IPS-18c (cell line): ENCODE measurements at regions not wholly inside any gene's neighbourhood (a gene's known extent, or its start where the extent isn't known, plus 50 kb on each side); places are given as distances from the start of the nearest gene placed in this dataset.

Experiments used
- H3K4me3 ChIP-seq: 2 replicates; pipeline ENCODE4 v1.7.0; 2013; ENCODE audit warnings: low read depth, mild to moderate bottlenecking, low read length, moderate library complexity; ENCODE audit not compliant: insufficient read depth
- H3K9me3 ChIP-seq: one replicate; pipeline ENCODE4 v1.6.1; 2013; ENCODE audit warnings: mild to moderate bottlenecking, low read length, moderate library complexity; ENCODE audit not compliant: control insufficient read depth, insufficient read depth

DNA sequence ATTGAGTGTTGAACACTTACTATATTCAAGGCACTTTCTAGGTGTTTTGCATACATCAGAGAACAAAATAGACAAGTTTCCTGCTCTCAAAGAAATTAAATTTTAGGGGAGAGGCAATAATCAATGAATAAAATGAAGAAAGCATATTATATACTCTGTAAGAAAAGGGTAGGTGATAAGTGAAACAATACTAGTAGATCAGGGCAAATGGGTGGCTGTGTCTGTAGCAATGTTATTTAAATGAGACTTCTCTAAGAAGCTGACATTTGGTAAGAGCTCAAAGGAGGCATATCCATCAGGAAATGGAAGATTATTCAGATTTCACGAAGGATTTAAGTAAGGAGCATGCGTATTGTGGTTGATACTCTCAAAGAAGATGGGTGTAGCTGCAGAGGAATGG lies 1291.6 kb downstream of the NSUN3 start:
- Histone ChIP-seq H3K9me3 (no peaks in the 10 kb centered on the region), H3K4me3 (no peak overlapping the region)

GRCh38 chr3:95356764-95357501 lies 1294.1 kb downstream of the NSUN3 start:
- no peak overlapping the region for H3K4me3 ChIP-seq

GRCh38 chr3:95387242-95388021 lies 1324.6 kb downstream of the NSUN3 start:
- Histone ChIP-seq H3K9me3 (no peaks in the 10 kb centered on the region), H3K4me3 (no peak overlapping the region)

More at GRCh38 chr3:95356764-95357501, 1294.1 kb downstream of the NSUN3 start:
- H3K9me3 ChIP-seq: no peaks in the 10 kb centered on the region

DNA sequence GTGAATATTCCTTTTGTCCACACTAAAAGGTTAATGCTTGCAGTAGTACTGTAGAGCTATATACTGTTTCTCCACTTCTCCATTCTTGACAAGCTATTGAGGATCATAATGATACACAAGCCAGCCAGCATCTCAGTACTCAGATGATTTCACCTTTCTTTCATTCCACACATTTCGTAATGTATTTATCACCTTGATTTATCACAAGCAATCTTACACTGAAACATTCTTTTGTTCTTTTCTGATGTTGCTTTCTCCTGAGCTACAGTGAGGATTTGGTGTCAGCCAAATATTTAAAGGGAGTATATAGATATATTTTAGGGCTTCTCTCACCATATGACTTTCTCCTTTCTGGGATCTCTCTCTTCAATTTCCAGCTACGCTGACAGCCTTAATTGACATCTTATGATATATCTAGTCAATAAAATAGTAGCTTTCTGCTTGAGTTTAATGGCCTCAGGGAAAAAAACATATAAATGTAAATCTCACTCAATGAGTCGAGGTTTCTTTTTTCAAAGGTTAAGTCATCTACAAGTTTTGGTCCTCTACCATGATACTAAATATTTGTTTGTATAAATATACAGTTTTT lies 1327.0 kb downstream of the NSUN3 start:
- no peak overlapping the region for H3K4me3 ChIP-seq
- no peaks in the 10 kb centered on the region for H3K9me3 ChIP-seq

DNA sequence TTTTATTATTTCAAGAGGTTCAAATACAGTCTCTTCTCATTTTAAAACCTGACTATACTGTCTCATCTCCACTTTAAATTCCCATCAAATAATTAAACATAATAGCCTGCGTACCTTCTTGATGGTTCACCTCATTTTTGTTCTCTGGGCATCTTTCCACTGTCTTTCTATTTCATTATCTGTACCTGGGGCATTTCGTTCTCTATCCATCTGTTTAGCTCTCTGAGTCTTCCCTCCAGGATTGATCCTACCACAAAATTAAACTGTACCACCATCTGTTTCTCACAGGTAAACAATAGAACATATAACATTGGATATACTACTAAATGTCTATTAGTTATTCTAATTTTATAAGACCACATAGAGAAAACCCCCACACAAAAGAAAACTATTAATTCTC lies 1331.4 kb downstream of the NSUN3 start:
- no peaks in the 10 kb centered on the region for H3K9me3 ChIP-seq
- H3K4me3 ChIP-seq: no peak overlapping the region

DNA sequence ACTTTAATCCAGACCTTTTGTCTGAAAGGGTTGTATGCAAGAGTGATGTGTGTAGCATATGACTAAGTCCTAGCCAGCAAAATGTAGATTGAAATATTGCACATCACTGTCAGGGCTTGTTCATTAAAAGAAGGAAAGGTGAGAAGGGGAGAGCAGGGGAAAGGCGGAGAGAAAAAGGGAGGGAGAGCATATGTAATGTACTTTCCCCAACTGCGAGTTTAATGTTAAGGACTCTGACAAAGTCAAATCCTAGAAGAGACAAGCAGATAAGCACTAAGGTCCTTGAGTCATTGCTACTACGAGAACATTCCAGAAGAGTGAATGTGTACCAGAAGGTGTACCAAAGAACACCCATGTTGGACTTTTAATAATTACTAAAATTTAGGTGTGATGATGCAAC lies 1336.7 kb downstream of the NSUN3 start:
- Histone ChIP-seq H3K4me3 (no peak overlapping the region), H3K9me3 (no peaks in the 10 kb centered on the region)

DNA sequence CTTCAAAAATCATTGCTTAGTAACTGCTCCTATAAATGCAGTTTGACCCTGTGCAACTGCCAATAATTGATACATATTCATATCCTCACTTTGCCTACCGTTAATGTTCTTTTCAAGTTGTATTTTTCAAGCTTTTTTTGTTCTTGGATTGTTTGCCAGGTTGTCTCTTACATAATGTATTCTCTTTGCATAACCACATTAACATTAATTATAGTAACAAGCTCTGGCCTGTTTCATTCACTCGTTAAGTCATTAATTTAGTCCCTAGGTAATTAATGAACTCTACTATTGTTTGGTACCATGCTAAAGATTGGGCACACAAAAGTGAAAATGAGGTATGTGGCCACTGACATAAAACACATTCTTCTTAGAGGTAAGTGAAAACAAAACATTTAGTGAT lies 1338.8 kb downstream of the NSUN3 start:
- Histone ChIP-seq H3K4me3 (no peak overlapping the region), H3K9me3 (no peaks in the 10 kb centered on the region)

DNA sequence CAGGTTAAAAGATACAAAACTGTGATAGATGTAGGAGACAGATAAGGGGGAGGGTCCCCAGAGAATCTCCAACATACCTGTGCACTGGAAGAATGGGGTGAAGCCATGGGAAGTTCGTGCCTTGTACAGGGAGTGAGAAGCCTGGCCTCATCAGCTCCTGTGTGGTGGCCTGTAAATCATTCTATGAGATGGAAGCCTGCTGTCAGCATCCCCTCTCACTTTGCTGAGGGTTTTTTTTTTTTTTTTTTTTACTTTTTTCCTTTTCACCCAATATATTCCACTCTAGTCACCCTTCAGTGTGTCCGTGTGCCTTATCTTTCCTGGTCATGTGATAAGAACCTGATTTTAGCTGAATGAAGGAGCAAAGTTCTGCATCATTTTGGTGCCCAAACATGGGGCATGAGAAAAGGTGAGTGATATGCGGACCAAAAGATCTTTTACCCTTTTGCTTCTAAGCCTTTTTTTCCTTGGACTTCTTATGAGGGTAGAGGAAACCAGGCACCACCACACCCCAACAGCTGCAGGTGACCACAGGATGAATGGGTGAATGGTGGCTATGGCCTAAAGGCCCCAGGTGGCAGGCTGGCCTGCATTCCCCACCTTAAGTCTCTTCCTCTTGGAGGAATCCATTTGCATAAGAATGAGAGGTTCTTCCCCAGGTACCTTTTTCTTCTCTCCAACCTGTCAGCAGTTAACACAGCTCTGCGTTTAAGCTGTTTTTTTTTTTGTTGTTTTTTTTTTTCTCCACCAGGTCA lies 1345.0 kb downstream of the NSUN3 start:
- H3K4me3 ChIP-seq: no peak overlapping the region
- no peaks in the 10 kb centered on the region for H3K9me3 ChIP-seq

GRCh38 chr3:95408464-95408862 lies 1345.6 kb downstream of the NSUN3 start:
- H3K4me3 ChIP-seq: no peak overlapping the region
- H3K9me3 ChIP-seq: no peaks in the 10 kb centered on the region

DNA sequence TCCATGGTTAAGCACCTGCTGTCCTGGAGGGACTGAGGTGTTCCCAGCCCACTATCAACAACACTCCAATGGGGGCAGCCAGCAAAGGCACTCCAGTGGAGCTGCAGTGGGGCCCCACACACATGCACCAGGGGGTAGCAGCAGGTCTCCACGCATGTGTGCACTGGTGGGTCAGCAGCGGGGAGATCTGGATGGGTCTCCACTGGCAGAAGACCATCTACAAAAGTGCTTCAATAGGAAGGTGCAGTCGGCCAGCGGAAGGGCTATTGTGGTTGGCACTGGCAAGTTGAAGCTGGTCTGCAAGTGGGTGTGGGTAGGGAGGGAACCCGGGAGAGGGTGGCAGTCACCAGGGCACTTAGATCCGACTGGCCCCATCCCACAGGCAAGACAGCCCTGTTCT lies 1355.4 kb downstream of the NSUN3 start:
- Histone ChIP-seq H3K9me3 (no peaks in the 10 kb centered on the region), H3K4me3 (no peak overlapping the region)

DNA sequence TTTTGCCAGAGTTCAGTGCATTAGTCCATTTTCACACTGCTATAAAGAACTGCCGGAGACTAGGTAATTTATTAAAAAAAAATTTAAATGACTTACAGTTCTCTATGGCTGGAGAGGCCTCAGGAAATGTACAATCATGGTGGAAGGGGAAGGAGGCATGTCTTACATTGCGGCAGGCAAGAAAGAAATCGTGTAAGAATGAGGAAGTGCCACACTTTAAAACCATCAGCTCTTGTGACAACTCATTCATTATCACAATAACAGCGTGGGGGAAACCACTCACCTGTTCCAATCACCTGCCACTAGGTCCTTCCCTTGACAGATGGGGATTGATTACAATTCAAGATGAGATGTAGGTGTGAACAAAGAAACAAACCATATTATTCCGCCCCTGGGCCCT lies 1361.4 kb downstream of the NSUN3 start:
- no peaks in the 10 kb centered on the region for H3K9me3 ChIP-seq
- H3K4me3 ChIP-seq: no peak overlapping the region

- H3K4me3 ChIP-seq: no peak overlapping the region
Observed at GRCh38 chr3:95434491-95434890, 1371.6 kb downstream of the NSUN3 start.

GRCh38 chr3:95437409-95437808 lies 1374.5 kb downstream of the NSUN3 start:
- no peaks in the 10 kb centered on the region for H3K9me3 ChIP-seq
- H3K4me3 ChIP-seq: no peak overlapping the region

More at GRCh38 chr3:95434491-95434890, 1371.6 kb downstream of the NSUN3 start:
- no peaks in the 10 kb centered on the region for H3K9me3 ChIP-seq

DNA sequence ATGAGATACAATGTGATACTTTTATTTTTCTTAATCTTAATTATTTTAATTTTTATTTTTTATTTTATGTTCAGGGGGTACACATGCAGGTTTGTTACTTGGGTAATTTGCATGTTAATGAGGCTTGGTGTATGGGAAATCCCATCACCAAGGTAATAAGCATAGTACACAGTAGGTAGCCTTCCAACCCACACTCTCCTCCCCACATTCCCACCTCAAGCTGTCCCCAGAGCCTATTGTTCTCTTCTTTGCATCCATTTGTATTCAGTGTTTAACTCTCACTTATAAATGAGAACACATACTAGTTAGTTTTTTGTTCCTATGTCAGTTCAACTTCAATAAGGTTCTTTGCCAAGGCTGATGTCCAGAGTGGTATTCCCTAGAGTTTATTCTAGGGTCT lies 1375.4 kb downstream of the NSUN3 start:
- Histone ChIP-seq H3K9me3 (no peaks in the 10 kb centered on the region), H3K4me3 (no peak overlapping the region)

DNA sequence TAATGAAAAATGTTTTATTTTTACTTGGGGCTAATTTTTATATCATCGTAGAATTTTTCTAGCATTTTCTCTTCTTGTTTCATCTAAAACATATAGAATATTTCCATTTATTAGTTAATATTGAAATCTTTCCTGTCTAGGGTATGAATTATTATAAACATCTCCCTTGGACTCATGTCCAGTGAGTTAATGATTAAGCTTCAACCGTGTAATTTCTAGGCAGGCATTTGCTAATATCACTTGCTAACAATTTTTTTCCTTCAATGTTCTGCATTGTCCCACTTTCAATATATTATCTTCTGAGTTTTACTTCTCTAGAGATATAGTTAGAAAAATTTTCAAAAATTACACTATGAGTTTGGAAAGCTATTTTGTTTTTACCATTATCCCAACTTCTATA lies 1371.6 kb upstream of the EPHA6 start:
- Histone ChIP-seq H3K4me3 (no peak overlapping the region), H3K9me3 (no peaks in the 10 kb centered on the region)

GRCh38 chr3:95449841-95450240 lies 1364.6 kb upstream of the EPHA6 start:
- H3K9me3 ChIP-seq: no peaks in the 10 kb centered on the region
- no peak overlapping the region for H3K4me3 ChIP-seq

GRCh38 chr3:95453242-95453641 lies 1361.2 kb upstream of the EPHA6 start:
- no peak overlapping the region for H3K4me3 ChIP-seq
- no peaks in the 10 kb centered on the region for H3K9me3 ChIP-seq
